ENCODE measurements at regions not wholly inside any gene's neighbourhood (a gene's known extent, or its start where the extent isn't known, plus 50 kb on each side); places are given as distances from the start of the nearest gene placed in this dataset.

GRCh38 chr20:40441771-40442170 lies 247.3 kb downstream of the MAFB start:
- peak overlapping the region; percentile 85 for H2AFZ ChIP-seq (ENCODE audit: low read length)
- TF ChIP-seq, protein P1, sequence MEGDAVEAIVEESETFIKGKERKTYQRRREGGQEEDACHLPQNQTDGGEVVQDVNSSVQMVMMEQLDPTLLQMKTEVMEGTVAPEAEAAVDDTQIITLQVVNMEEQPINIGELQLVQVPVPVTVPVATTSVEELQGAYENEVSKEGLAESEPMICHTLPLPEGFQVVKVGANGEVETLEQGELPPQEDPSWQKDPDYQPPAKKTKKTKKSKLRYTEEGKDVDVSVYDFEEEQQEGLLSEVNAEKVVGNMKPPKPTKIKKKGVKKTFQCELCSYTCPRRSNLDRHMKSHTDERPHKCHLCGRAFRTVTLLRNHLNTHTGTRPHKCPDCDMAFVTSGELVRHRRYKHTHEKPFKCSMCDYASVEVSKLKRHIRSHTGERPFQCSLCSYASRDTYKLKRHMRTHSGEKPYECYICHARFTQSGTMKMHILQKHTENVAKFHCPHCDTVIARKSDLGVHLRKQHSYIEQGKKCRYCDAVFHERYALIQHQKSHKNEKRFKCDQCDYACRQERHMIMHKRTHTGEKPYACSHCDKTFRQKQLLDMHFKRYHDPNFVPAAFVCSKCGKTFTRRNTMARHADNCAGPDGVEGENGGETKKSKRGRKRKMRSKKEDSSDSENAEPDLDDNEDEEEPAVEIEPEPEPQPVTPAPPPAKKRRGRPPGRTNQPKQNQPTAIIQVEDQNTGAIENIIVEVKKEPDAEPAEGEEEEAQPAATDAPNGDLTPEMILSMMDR (IDR thresholded peaks at IDR 0.05; ENCODE audit: extremely low read depth, low read depth, low read length): no peak
- H3K4me3 ChIP-seq (ENCODE audit: insufficient read depth, low read length): no peak overlapping the region
- H3K27ac ChIP-seq (ENCODE audit: low read depth, low read length): no peak overlapping the region
- H3K27me3 ChIP-seq (ENCODE audit: insufficient read depth, low read length): no peaks in the 10 kb centered on the region
- peaks cover 10% of the 10 kb centered on the region for H3K4me1 ChIP-seq (ENCODE audit: insufficient read depth, low read length)
- no peaks in the 10 kb centered on the region for H4K20me1 ChIP-seq (ENCODE audit: insufficient read depth, low read length)
- H3K9me3 ChIP-seq (ENCODE audit: low read depth, low read length): no peaks in the 10 kb centered on the region
- no peaks in the 10 kb centered on the region for H3K79me2 ChIP-seq (ENCODE audit: insufficient read depth, low read length)
- DNase-seq (ENCODE audit: insufficient read length, low spot score, missing footprints): no peak
- H3K36me3 ChIP-seq (ENCODE audit: insufficient read depth, low read length): no peaks in the 10 kb centered on the region
- H3K4me2 ChIP-seq (ENCODE audit: insufficient read depth, low read length): no peak overlapping the region

- TF ChIP-seq, protein P1 (IDR thresholded peaks at IDR 0.05; ENCODE audit: extremely low read depth, low read depth, low read length): no peak
- no peak overlapping the region for H3K4me2 ChIP-seq (ENCODE audit: insufficient read depth, low read length)
- DNase-seq (ENCODE audit: insufficient read length, low spot score, missing footprints): no peak
Measured at GRCh38 chr20:40438161-40438830, 250.7 kb downstream of the MAFB start.

DNA sequence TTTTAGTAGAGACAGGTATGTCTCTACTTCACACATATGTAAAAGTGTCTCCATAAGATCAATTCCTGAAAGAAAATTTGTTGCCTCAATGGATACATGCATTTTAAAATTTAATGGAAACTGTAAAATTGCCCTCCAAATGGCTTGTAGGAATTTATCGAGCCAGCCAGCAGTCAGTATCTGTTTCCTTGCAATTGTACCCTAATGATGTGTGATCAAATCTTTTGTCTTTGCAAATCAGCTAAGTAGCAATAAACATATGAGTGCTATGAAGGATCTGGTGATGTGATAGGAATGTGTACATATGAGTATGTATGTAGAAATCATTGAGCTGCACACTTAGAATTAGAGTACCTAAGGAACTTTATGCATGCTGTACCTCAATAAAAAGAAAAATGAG lies 253.0 kb downstream of the MAFB start:
- no peaks in the 10 kb centered on the region for H3K36me3 ChIP-seq (ENCODE audit: insufficient read depth, low read length)
- H2AFZ ChIP-seq (ENCODE audit: low read length): no peak overlapping the region
- no peaks in the 10 kb centered on the region for H3K9me3 ChIP-seq (ENCODE audit: low read depth, low read length)
- no peak for DNase-seq (ENCODE audit: insufficient read length, low spot score, missing footprints)
- H3K4me3 ChIP-seq (ENCODE audit: insufficient read depth, low read length): no peak overlapping the region
- peaks cover 5% of the 10 kb centered on the region for H3K4me1 ChIP-seq (ENCODE audit: insufficient read depth, low read length)
- no peak overlapping the region for H3K4me2 ChIP-seq (ENCODE audit: insufficient read depth, low read length)
- H3K27ac ChIP-seq (ENCODE audit: low read depth, low read length): no peak overlapping the region
- H4K20me1 ChIP-seq (ENCODE audit: insufficient read depth, low read length): no peaks in the 10 kb centered on the region
- H3K27me3 ChIP-seq (ENCODE audit: insufficient read depth, low read length): peaks cover under 1% of the 10 kb centered on the region
- H3K79me2 ChIP-seq (ENCODE audit: insufficient read depth, low read length): no peaks in the 10 kb centered on the region
- TF ChIP-seq, protein P1 (IDR thresholded peaks at IDR 0.05; ENCODE audit: extremely low read depth, low read depth, low read length): no peak

More at GRCh38 chr20:40438161-40438830, 250.7 kb downstream of the MAFB start:
- Histone ChIP-seq H3K9me3 (ENCODE audit: low read depth, low read length) (no peaks in the 10 kb centered on the region), H3K27me3 (ENCODE audit: insufficient read depth, low read length) (no peaks in the 10 kb centered on the region), H3K27ac (ENCODE audit: low read depth, low read length) (peak overlapping the region; percentile 3), H4K20me1 (ENCODE audit: insufficient read depth, low read length) (no peaks in the 10 kb centered on the region), H3K4me1 (ENCODE audit: insufficient read depth, low read length) (peaks cover 10% of the 10 kb centered on the region), H3K79me2 (ENCODE audit: insufficient read depth, low read length) (no peaks in the 10 kb centered on the region), H3K4me3 (ENCODE audit: insufficient read depth, low read length) (no peak overlapping the region), H3K36me3 (ENCODE audit: insufficient read depth, low read length) (no peaks in the 10 kb centered on the region), H2AFZ (ENCODE audit: low read length) (peak overlapping the region; percentile 32)

GRCh38 chr20:40435146-40435895 lies 253.7 kb downstream of the MAFB start:
- DNase-seq (ENCODE audit: insufficient read length, low spot score, missing footprints): no peak
- TF ChIP-seq, protein P1 (IDR thresholded peaks at IDR 0.05; ENCODE audit: extremely low read depth, low read depth, low read length): no peak
- peaks cover 5% of the 10 kb centered on the region for H3K4me1 ChIP-seq (ENCODE audit: insufficient read depth, low read length)
- H3K9me3 ChIP-seq (ENCODE audit: low read depth, low read length): no peaks in the 10 kb centered on the region
- H3K4me2 ChIP-seq (ENCODE audit: insufficient read depth, low read length): no peak overlapping the region
- peaks cover 3% of the 10 kb centered on the region for H3K27me3 ChIP-seq (ENCODE audit: insufficient read depth, low read length)
- no peaks in the 10 kb centered on the region for H4K20me1 ChIP-seq (ENCODE audit: insufficient read depth, low read length)
- no peaks in the 10 kb centered on the region for H3K36me3 ChIP-seq (ENCODE audit: insufficient read depth, low read length)
- H3K4me3 ChIP-seq (ENCODE audit: insufficient read depth, low read length): no peak overlapping the region
- H3K79me2 ChIP-seq (ENCODE audit: insufficient read depth, low read length): no peaks in the 10 kb centered on the region
- H2AFZ ChIP-seq (ENCODE audit: low read length): no peak overlapping the region
- H3K27ac ChIP-seq (ENCODE audit: low read depth, low read length): no peak overlapping the region
